ENCODE measurements at regions not wholly inside any gene's neighbourhood (a gene's known extent, or its start where the extent isn't known, plus 50 kb on each side); places are given as distances from the start of the nearest gene placed in this dataset.
"Not testable (repeated sequence)": the region's sequence is repeated elsewhere in the genome, so short reads cannot be mapped to it uniquely, and the experiment has no call there.

DNA sequence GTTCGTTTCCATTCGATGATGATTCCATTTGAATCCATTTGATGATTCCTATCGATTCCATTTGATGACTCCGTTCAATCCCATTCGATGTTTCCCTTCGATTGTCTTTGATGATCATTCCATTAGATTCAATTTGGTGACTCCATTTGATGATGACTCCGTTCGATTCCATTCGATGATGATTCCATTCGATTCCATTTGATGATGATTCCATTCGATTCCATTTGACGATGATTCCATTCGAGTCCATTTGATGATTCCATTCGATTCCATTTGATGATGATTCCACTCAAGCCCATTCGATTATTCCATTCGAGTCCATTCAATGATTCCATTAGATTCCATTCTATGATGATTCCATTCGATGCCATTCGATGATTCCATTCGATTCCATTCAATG, 2730.6 kb downstream of the RPIA start:
- H3K4me1 ChIP-seq (ENCODE audit: control insufficient read depth, insufficient read depth, low read length, unreplicated experiment); H3K79me2 ChIP-seq (ENCODE audit: control insufficient read depth, insufficient read depth, low read length, unreplicated experiment); H3K27me3 ChIP-seq (ENCODE audit: insufficient read depth, low read length); H2AFZ ChIP-seq (ENCODE audit: low read length, unreplicated experiment); H3K36me3 ChIP-seq (ENCODE audit: insufficient read depth, low read length); H3K4me3 ChIP-seq (ENCODE audit: low read depth, low read length); H3K27ac ChIP-seq (ENCODE audit: low read depth, low read length): not testable (repeated sequence)

DNA sequence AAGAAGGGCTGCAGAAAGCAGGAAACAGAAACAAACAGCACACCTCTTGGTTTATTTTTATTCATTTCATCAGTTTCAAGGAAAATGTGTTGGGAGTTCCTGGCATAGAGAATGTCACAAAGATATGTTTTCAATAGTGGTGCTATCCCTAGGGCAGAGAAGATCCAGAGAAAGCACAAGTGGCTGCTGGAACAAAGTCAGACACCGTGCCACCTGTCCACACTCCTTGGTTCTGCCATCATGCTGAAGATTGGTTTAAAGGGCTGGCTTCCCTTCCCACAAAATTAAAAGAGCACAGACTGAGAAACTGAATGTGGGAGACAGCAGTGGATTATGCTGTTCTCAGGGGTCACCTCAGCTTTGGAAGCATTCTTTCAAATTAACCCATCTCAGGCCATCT, 2735.7 kb downstream of the RPIA start:
- H3K79me2 ChIP-seq (ENCODE audit: control insufficient read depth, insufficient read depth, low read length, unreplicated experiment); H2AFZ ChIP-seq (ENCODE audit: low read length, unreplicated experiment); H3K27ac ChIP-seq (ENCODE audit: low read depth, low read length); H3K4me3 ChIP-seq (ENCODE audit: low read depth, low read length); H3K36me3 ChIP-seq (ENCODE audit: insufficient read depth, low read length); H3K4me1 ChIP-seq (ENCODE audit: control insufficient read depth, insufficient read depth, low read length, unreplicated experiment); H3K27me3 ChIP-seq (ENCODE audit: insufficient read depth, low read length): not testable (repeated sequence)

DNA sequence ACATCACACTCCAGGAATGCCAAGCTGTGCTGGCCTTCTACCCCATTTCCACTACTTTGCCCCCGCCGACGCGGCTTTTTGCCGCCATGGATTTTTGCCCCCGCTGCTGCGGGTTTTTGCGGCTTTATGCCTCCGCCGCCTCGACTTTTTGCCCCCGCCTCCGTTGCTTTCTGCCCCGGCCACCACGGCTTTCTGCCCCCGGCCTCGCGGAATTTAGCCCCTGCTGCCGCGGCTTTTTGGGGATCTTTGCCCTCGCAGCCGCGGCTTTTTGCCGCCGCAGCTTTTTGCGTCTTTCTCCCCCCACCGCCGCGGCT, 2750.4 kb downstream of the RPIA start:
- H3K36me3 ChIP-seq (ENCODE audit: insufficient read depth, low read length); H3K27ac ChIP-seq (ENCODE audit: low read depth, low read length); H3K79me2 ChIP-seq (ENCODE audit: control insufficient read depth, insufficient read depth, low read length, unreplicated experiment); H3K4me1 ChIP-seq (ENCODE audit: control insufficient read depth, insufficient read depth, low read length, unreplicated experiment); H2AFZ ChIP-seq (ENCODE audit: low read length, unreplicated experiment): not testable (repeated sequence)
- Histone ChIP-seq H3K27me3 (ENCODE audit: insufficient read depth, low read length) (peaks cover 17% of the 10 kb centered on the region), H3K4me3 (ENCODE audit: low read depth, low read length) (peak overlapping the region; percentile 42; the same call in 1 of the 2 replicates)

DNA sequence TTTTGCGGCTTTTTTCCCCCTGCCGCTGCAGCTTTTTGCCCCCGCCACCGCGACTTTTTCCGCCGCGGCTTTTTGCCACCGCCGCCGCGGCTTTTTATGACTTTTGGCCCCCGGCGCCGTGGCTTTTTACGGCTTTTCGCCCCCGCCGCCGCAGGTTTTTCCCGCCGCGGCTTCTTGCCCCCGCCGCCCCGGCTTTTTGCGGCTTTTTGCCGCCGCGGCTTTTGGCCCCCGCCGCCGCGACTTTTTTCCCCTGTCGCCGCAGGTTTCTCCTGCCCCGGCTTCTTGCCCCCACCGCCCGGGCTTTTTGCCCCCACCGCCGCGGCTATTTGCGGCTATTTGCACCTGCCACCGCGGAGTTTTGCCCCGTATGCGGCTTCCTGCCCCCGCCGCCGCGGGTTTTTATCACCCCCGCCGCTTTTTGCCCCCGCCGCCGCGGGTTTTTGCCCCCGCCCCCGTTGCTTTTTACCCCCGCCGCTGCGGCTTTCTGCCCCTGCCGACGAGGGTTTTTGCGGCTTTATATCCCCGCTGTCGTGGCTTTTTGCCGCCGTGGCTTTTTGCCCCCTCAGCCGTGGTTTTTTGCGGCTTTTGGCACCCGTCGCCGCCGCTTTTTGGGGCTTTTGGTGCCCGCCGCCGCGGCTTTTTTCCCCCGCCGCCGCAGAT, 2750.9 kb downstream of the RPIA start:
- H3K27me3 ChIP-seq (ENCODE audit: insufficient read depth, low read length) = peaks cover 17% of the 10 kb centered on the region
- peak overlapping the region; percentile 42 for H3K4me3 ChIP-seq (ENCODE audit: low read depth, low read length)
- H3K79me2 ChIP-seq (ENCODE audit: control insufficient read depth, insufficient read depth, low read length, unreplicated experiment) = no peaks in the 10 kb centered on the region
- H3K27ac ChIP-seq (ENCODE audit: low read depth, low read length) = no peak overlapping the region
- H3K4me1 ChIP-seq (ENCODE audit: control insufficient read depth, insufficient read depth, low read length, unreplicated experiment) = no peaks in the 10 kb centered on the region
- no peak overlapping the region for H2AFZ ChIP-seq (ENCODE audit: low read length, unreplicated experiment)
- H3K36me3 ChIP-seq (ENCODE audit: insufficient read depth, low read length) = no peaks in the 10 kb centered on the region

DNA sequence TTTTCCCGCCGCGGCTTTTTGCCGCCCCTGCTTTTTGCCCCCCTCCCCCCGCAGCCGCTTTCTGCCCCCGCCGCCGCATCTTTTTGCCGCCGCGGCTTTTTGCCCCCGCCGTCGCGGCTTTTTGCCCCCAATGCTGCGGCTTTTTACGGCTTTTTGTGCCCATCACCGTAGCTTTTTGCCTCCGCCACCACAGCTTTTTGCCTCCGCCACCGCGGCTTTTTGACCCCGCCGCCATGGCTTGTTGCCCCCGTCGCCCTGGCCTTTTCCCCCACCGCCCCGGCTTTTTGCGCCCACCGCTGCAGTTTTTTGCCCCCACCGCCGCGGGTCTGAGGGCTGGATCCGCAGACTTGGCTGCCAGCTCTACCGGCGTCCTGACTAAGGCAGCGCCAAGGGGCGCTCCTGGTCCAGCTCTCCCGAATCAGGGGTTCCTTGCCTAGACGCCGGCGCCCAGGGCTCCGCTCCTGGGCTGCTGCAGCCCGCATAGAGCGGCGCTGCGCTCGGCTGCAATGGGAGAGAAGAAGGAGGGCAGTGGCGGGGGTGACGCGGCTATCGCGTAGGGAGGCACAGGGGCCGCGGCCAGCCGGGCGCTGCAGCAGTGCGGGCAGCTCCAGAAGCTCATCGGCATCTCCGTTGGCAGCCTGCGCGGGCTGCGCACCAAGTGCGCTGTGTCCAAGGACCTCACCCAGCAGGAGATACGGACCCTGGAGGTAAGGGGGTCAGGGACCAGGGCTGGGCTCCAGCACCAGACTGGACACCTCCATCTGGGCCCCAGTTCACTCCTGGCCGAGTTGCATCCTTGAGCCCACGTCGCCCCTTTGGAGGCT, 2751.6 kb downstream of the RPIA start:
- Histone ChIP-seq H3K27me3 (ENCODE audit: insufficient read depth, low read length) (peaks cover 17% of the 10 kb centered on the region), H3K4me3 (ENCODE audit: low read depth, low read length) (peak overlapping the region; percentile 42; the same call in 1 of the 2 replicates)
- not testable (repeated sequence) for H3K36me3 ChIP-seq (ENCODE audit: insufficient read depth, low read length); H2AFZ ChIP-seq (ENCODE audit: low read length, unreplicated experiment); H3K4me1 ChIP-seq (ENCODE audit: control insufficient read depth, insufficient read depth, low read length, unreplicated experiment); H3K79me2 ChIP-seq (ENCODE audit: control insufficient read depth, insufficient read depth, low read length, unreplicated experiment); H3K27ac ChIP-seq (ENCODE audit: low read depth, low read length)

DNA sequence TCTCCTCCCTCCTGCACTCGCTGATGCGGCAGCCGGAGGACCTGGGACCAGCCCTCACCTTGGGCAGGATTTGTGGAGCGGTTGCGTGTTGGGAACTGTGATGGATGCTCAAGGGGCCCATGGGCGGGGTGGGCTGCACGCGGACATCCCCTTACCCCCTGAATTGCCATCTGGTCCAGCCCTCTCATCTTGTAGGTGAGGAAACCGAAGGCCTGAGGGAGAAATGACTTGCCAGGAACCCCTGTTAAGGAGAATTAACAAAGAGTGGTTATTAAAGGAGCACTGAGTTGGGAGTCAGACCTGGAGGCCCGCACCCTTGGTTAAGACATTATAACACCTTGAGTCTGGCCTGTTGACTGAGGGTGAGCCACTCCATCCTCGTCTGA, 2752.2 kb downstream of the RPIA start:
- H3K27me3 ChIP-seq (ENCODE audit: insufficient read depth, low read length) = peaks cover 17% of the 10 kb centered on the region
- not testable (repeated sequence) for H3K36me3 ChIP-seq (ENCODE audit: insufficient read depth, low read length); H3K4me1 ChIP-seq (ENCODE audit: control insufficient read depth, insufficient read depth, low read length, unreplicated experiment); H2AFZ ChIP-seq (ENCODE audit: low read length, unreplicated experiment); H3K4me3 ChIP-seq (ENCODE audit: low read depth, low read length); H3K79me2 ChIP-seq (ENCODE audit: control insufficient read depth, insufficient read depth, low read length, unreplicated experiment); H3K27ac ChIP-seq (ENCODE audit: low read depth, low read length)

DNA sequence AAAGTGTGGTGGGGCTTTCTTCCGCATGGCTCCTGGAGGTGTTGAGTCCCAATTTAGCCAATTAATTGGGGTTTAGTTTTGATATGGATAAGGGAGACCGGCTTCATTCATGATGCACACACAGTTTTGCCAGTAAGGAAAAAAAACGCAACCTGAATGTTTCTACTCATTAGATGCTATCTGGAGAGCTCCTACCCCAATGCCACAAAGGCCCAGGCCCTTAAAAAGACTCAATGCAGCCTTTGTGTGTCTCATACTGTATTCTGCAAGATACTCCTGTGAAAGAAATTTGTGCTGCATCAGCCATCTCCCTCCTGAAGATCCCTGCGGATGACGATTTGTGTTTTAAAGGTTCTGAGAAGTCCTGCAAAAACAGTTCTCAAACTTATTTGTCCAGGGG, 2754.2 kb downstream of the RPIA start:
- H2AFZ ChIP-seq (ENCODE audit: low read length, unreplicated experiment); H3K4me1 ChIP-seq (ENCODE audit: control insufficient read depth, insufficient read depth, low read length, unreplicated experiment); H3K4me3 ChIP-seq (ENCODE audit: low read depth, low read length); H3K79me2 ChIP-seq (ENCODE audit: control insufficient read depth, insufficient read depth, low read length, unreplicated experiment); H3K36me3 ChIP-seq (ENCODE audit: insufficient read depth, low read length); H3K27ac ChIP-seq (ENCODE audit: low read depth, low read length): not testable (repeated sequence)
- H3K27me3 ChIP-seq (ENCODE audit: insufficient read depth, low read length) = peaks cover 17% of the 10 kb centered on the region

DNA sequence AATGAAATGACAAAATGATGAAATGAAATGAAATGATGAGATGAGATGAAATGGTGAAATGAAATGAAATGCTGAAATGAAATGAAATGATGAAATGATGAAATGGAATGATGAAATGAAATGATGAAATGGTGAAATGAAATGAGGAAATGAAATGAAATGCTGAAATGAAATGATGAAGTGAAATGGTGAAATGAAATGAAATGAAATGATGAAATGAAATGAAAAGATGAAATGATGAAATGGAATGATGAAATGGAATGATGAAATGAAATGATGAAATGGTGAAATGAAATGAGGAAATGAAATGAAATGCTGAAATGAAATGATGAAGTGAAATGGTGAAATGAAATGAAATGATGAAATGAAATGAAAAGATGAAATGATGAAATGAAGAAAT, 2755.0 kb downstream of the RPIA start:
- peaks cover 17% of the 10 kb centered on the region for H3K27me3 ChIP-seq (ENCODE audit: insufficient read depth, low read length)
- H3K4me3 ChIP-seq (ENCODE audit: low read depth, low read length) = not testable (repeated sequence)

DNA sequence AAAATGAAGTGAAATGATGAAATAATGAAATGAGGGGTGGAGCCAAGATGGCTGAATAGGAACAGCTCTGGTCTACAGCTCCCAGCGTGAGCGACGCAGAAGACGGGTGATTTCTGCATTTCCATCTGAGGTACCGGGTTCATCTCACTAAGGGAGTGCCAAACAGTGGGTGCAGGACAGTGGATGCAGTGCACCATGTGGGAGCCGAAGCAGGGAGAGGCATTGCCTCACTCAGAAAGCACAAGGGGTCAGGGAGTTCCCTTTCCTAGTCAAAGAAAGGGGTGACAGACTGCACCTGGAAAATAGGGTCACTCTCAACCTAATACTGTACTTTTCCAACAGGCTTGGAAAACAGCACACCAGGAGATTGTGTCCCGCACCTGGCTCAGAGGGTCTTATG, 2755.4 kb downstream of the RPIA start:
- peaks cover 15% of the 10 kb centered on the region for H3K27me3 ChIP-seq (ENCODE audit: insufficient read depth, low read length)
- not testable (repeated sequence) for H2AFZ ChIP-seq (ENCODE audit: low read length, unreplicated experiment); H3K4me1 ChIP-seq (ENCODE audit: control insufficient read depth, insufficient read depth, low read length, unreplicated experiment); H3K36me3 ChIP-seq (ENCODE audit: insufficient read depth, low read length); H3K27ac ChIP-seq (ENCODE audit: low read depth, low read length); H3K4me3 ChIP-seq (ENCODE audit: low read depth, low read length); H3K79me2 ChIP-seq (ENCODE audit: control insufficient read depth, insufficient read depth, low read length, unreplicated experiment)

More for the DNA sequence above, 2755.0 kb downstream of the RPIA start:
- not testable (repeated sequence) for H3K36me3 ChIP-seq (ENCODE audit: insufficient read depth, low read length); H3K79me2 ChIP-seq (ENCODE audit: control insufficient read depth, insufficient read depth, low read length, unreplicated experiment); H3K4me1 ChIP-seq (ENCODE audit: control insufficient read depth, insufficient read depth, low read length, unreplicated experiment); H2AFZ ChIP-seq (ENCODE audit: low read length, unreplicated experiment); H3K27ac ChIP-seq (ENCODE audit: low read depth, low read length)

DNA sequence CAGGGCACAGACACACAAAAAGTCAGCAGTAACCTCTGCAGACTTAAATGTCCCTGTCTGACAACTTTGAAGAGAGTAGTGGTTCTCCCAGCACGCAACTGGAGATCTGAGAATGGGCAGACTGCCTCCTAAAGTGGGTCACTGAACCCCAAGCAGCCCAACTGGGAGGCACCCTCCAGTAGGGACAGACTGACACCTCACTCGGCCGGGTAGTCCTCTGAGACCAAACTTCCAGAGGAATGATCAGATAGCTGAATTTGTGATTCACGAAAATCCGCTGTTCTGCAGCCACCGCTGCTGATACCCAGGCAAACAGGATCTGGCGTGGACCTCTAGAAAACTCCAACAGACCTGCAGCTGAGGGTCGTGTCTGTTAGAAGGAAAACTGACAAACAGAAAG, 2756.0 kb downstream of the RPIA start:
- H2AFZ ChIP-seq (ENCODE audit: low read length, unreplicated experiment); H3K4me1 ChIP-seq (ENCODE audit: control insufficient read depth, insufficient read depth, low read length, unreplicated experiment); H3K27ac ChIP-seq (ENCODE audit: low read depth, low read length); H3K4me3 ChIP-seq (ENCODE audit: low read depth, low read length); H3K79me2 ChIP-seq (ENCODE audit: control insufficient read depth, insufficient read depth, low read length, unreplicated experiment); H3K27me3 ChIP-seq (ENCODE audit: insufficient read depth, low read length); H3K36me3 ChIP-seq (ENCODE audit: insufficient read depth, low read length): not testable (repeated sequence)

DNA sequence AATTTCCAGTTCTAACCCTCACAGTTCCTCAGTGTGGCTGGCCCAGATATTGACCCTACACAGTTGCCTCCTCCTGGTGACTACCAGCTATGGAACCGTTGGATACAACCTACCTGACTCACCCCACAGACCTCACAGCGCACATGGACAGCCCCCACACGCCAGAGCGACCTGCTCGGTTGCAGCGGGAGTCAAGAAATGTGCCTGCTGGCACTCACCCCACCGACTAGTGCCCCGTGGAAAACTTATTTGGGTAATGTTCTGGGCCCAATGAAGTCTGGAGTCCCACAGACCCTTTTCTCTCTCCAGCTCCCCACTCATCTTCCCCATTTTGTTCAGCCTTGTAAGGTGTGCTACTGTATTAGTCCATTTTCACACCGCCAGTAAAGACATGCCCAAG, 2770.8 kb downstream of the RPIA start:
- H3K36me3 ChIP-seq (ENCODE audit: insufficient read depth, low read length); H3K27me3 ChIP-seq (ENCODE audit: insufficient read depth, low read length); H2AFZ ChIP-seq (ENCODE audit: low read length, unreplicated experiment); H3K79me2 ChIP-seq (ENCODE audit: control insufficient read depth, insufficient read depth, low read length, unreplicated experiment); H3K4me1 ChIP-seq (ENCODE audit: control insufficient read depth, insufficient read depth, low read length, unreplicated experiment); H3K27ac ChIP-seq (ENCODE audit: low read depth, low read length); H3K4me3 ChIP-seq (ENCODE audit: low read depth, low read length): not testable (repeated sequence)
